ENCODE measurements at regions not wholly inside any gene's neighbourhood (a gene's known extent, or its start where the extent isn't known, plus 50 kb on each side); places are given as distances from the start of the nearest gene placed in this dataset.

- TF ChIP-seq CTCF (IDR thresholded peaks at IDR 0.05) (no peak), EP300 (IDR thresholded peaks at IDR 0.05) (no peak)
Observed at GRCh38 chr1:187063271-187063670, 234.5 kb downstream of the PLA2G4A start.

All from sigmoid colon (tissue), 4 donors.